Neural cell (in vitro differentiated cells): ENCODE measurements at regions not wholly inside any gene's neighbourhood (a gene's known extent, or its start where the extent isn't known, plus 50 kb on each side); places are given as distances from the start of the nearest gene placed in this dataset.

ENCODE experiments used
- H2AFZ ChIP-seq: fragments of 200-600, 300-800 bp; sonication (generic), shearing (Covaris generic); 2 replicates; pipeline ENCODE4 v1.6.0; 2014; ENCODE audit warnings: low read depth, mild to moderate bottlenecking, antibody characterized with exemption, low read length, moderate library complexity
- H3F3A ChIP-seq: fragments of 200-600 bp; shearing (Covaris generic); 2 replicates; pipeline ENCODE4 v1.6.1; 2016; ENCODE audit warnings: mild to moderate bottlenecking, moderate library complexity, mixed read lengths, antibody characterized with exemption, low read length; ENCODE audit not compliant: insufficient read depth, poor library complexity, severe bottlenecking
- H3K27ac ChIP-seq: fragments of 200-600, 300-800 bp; sonication (generic), shearing (Covaris generic); 2 replicates; pipeline ENCODE4 v1.5.1; 2014; ENCODE audit warnings: mild to moderate bottlenecking, low read length, moderate library complexity
- H3K27me3 ChIP-seq: fragments of 300-800, 200-600 bp; sonication (generic), shearing (Covaris generic); 2 replicates; pipeline ENCODE4 v1.6.0; 2014; ENCODE audit warnings: mild to moderate bottlenecking, low read depth, low read length, moderate library complexity; ENCODE audit not compliant: insufficient read depth
- H3K36me3 ChIP-seq: fragments of 300-800, 200-600 bp; sonication (generic), shearing (Covaris generic); 2 replicates; pipeline ENCODE4 v1.5.1; 2014; ENCODE audit warnings: mild to moderate bottlenecking, antibody characterized with exemption, low read length, moderate library complexity; ENCODE audit not compliant: insufficient read depth
- H3K4me2 ChIP-seq: fragments of 300-800, 200-600 bp; sonication (generic), shearing (Covaris generic); 2 replicates; pipeline ENCODE4 v1.6.0; 2014; ENCODE audit warnings: mild to moderate bottlenecking, low read length
- H3K4me3 ChIP-seq: fragments of 300-800, 200-600 bp; sonication (generic), shearing (Covaris generic); 2 replicates; pipeline ENCODE4 v1.5.1; 2014; ENCODE audit warnings: mild to moderate bottlenecking, low read length, moderate library complexity
- H3K79me2 ChIP-seq: fragments of 200-600 bp; shearing (Covaris generic); replicated peaks from 2 replicates; pipeline ENCODE4 v1.6.0; 2014; ENCODE audit warnings: mild to moderate bottlenecking, low read length, moderate library complexity; ENCODE audit not compliant: insufficient read depth
- H3K9ac ChIP-seq: fragments of 300-800, 200-600 bp; sonication (generic), shearing (Covaris generic); 2 replicates; pipeline ENCODE4 v1.6.1; 2016; ENCODE audit warnings: mild to moderate bottlenecking, low read length, mixed read lengths
- H3K9me2 ChIP-seq: fragments of 200-600 bp; shearing (Covaris generic); 2 replicates; pipeline ENCODE4 v1.6.1; 2016; ENCODE audit warnings: mild to moderate bottlenecking, low read length, mixed read lengths; ENCODE audit not compliant: insufficient read depth
- H3K9me3 ChIP-seq: fragments of 200-600, 300-800 bp; sonication (generic), shearing (Covaris generic); 2 replicates; pipeline ENCODE4 v1.6.1; 2016; ENCODE audit warnings: mild to moderate bottlenecking, mixed run types, low read length, moderate library complexity, mixed read lengths
- H4K20me1 ChIP-seq: fragments of 200-600 bp; shearing (Covaris generic); 2 replicates; pipeline ENCODE4 v1.6.1; 2016; ENCODE audit warnings: mild to moderate bottlenecking, mixed run types; ENCODE audit not compliant: insufficient read depth
- EP300 ChIP-seq: fragments of 450-650 bp; conservative IDR thresholded peaks from 2 replicates; pipeline ENCODE4 v1.6.1; 2014; ENCODE audit warnings: antibody characterized with exemption, mild to moderate bottlenecking, moderate library complexity; ENCODE audit not compliant: poor library complexity, severe bottlenecking
- EZH2 ChIP-seq: fragments of 200-600, 300-800 bp; shearing (Covaris generic), sonication (generic); IDR thresholded peaks from 2 replicates; pipeline ENCODE4 v1.6.1; 2014; ENCODE audit warnings: antibody characterized with exemption, low read length, borderline replicate concordance, mild to moderate bottlenecking; ENCODE audit not compliant: insufficient read depth, poor library complexity, severe bottlenecking
- MXI1 ChIP-seq: fragments of 450-650 bp; conservative IDR thresholded peaks from 2 replicates; pipeline ENCODE4 v1.6.1; 2014; ENCODE audit warnings: antibody characterized with exemption, mild to moderate bottlenecking; ENCODE audit not compliant: poor library complexity, severe bottlenecking
- POLR2AphosphoS5 ChIP-seq: IDR thresholded peaks from 2 replicates; pipeline ENCODE4 v1.6.1; 2012
- RAD21 ChIP-seq: fragments of 450-650 bp; conservative IDR thresholded peaks from 2 replicates; pipeline ENCODE4 v1.6.1; 2014; ENCODE audit warnings: antibody characterized with exemption, mild to moderate bottlenecking, moderate library complexity
- REST ChIP-seq: IDR thresholded peaks from 2 replicates; pipeline ENCODE4 v1.6.1; 2012; ENCODE audit warnings: borderline replicate concordance
- SMC3 ChIP-seq: fragments of 450-650 bp; conservative IDR thresholded peaks from 2 replicates; pipeline ENCODE4 v1.6.1; 2014; ENCODE audit warnings: antibody characterized with exemption, mild to moderate bottlenecking, moderate library complexity; ENCODE audit not compliant: poor library complexity
- TAF1 ChIP-seq: IDR thresholded peaks from 2 replicates; pipeline ENCODE4 v1.6.1; 2012; ENCODE audit warnings: low read depth
- TF ChIP-seq, protein P1 (sequence below): fragments of 450-650 bp; IDR thresholded peaks from 2 replicates; pipeline ENCODE4 v1.5.1; 2014; ENCODE audit warnings: antibody characterized with exemption, mild to moderate bottlenecking, moderate library complexity; ENCODE audit not compliant: poor library complexity, severe bottlenecking

GRCh38 chr7:97659363-97660045 is 72.4 kb upstream of the TAC1 start:
- H3K79me2 ChIP-seq, result no peaks in the 10 kb centered on the region
- H3K36me3 ChIP-seq, result no peaks in the 10 kb centered on the region
- H3K4me2 ChIP-seq, result no peak overlapping the region
- no peaks in the 10 kb centered on the region for H3K9me3 ChIP-seq
- H3K9ac ChIP-seq, result no peak overlapping the region
- no peak overlapping the region for H2AFZ ChIP-seq
- H3K9me2 ChIP-seq, result no peaks in the 10 kb centered on the region
- H3K27ac ChIP-seq, result no peak overlapping the region
- H3K4me3 ChIP-seq, result no peak overlapping the region
- no peaks in the 10 kb centered on the region for H4K20me1 ChIP-seq
- no peak for TF ChIP-seq RAD21
- no peaks in the 10 kb centered on the region for H3F3A ChIP-seq
- no peaks in the 10 kb centered on the region for H3K27me3 ChIP-seq

GRCh38 chr7:97667359-97667758 is 64.5 kb upstream of the TAC1 start:
- Histone ChIP-seq H3K9me3 (no peaks in the 10 kb centered on the region), H4K20me1 (no peaks in the 10 kb centered on the region), H2AFZ (no peak overlapping the region), H3K27ac (peak overlapping the region; percentile 10), H3K9ac (no peak overlapping the region), H3K9me2 (no peaks in the 10 kb centered on the region), H3K27me3 (no peaks in the 10 kb centered on the region), H3F3A (no peaks in the 10 kb centered on the region), H3K4me2 (no peak overlapping the region), H3K79me2 (no peaks in the 10 kb centered on the region), H3K36me3 (no peaks in the 10 kb centered on the region), H3K4me3 (no peak overlapping the region)
- no peak for TF ChIP-seq SMC3
- no peak for TF ChIP-seq MXI1
- TF ChIP-seq RAD21, result no peak
- TF ChIP-seq EP300, result no peak
- TF ChIP-seq POLR2AphosphoS5, result no peak
- TF ChIP-seq REST, result no peak
- no peak for TF ChIP-seq EZH2
- TF ChIP-seq, protein P1, sequence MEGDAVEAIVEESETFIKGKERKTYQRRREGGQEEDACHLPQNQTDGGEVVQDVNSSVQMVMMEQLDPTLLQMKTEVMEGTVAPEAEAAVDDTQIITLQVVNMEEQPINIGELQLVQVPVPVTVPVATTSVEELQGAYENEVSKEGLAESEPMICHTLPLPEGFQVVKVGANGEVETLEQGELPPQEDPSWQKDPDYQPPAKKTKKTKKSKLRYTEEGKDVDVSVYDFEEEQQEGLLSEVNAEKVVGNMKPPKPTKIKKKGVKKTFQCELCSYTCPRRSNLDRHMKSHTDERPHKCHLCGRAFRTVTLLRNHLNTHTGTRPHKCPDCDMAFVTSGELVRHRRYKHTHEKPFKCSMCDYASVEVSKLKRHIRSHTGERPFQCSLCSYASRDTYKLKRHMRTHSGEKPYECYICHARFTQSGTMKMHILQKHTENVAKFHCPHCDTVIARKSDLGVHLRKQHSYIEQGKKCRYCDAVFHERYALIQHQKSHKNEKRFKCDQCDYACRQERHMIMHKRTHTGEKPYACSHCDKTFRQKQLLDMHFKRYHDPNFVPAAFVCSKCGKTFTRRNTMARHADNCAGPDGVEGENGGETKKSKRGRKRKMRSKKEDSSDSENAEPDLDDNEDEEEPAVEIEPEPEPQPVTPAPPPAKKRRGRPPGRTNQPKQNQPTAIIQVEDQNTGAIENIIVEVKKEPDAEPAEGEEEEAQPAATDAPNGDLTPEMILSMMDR, result no peak
- no peak for TF ChIP-seq TAF1

DNA sequence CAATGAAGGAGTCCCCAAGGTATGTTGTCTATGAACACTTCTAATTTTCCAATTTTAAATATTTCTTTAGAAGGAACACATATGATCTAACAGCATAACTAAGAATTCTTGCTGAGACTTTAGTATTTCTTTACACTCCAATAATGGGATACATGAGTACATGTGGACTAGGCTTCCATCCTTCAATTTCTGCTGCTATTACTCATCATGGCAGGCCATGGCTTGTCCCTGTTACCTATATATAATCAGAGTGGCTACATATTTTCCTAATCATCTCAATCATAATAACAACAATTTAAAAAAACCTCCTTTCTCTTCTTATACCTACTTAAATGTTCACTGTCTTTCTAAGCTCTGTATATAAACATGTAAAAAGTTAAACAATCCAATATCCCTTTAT is 60.3 kb upstream of the TAC1 start:
- Histone ChIP-seq H3K27me3 (no peaks in the 10 kb centered on the region), H3K4me3 (no peak overlapping the region), H3K9me2 (no peaks in the 10 kb centered on the region), H3K4me2 (no peak overlapping the region), H3K79me2 (no peaks in the 10 kb centered on the region), H2AFZ (no peak overlapping the region), H3K9me3 (no peaks in the 10 kb centered on the region), H3K27ac (no peak overlapping the region), H4K20me1 (no peaks in the 10 kb centered on the region), H3K36me3 (no peaks in the 10 kb centered on the region), H3K9ac (no peak overlapping the region), H3F3A (no peaks in the 10 kb centered on the region)
- TF ChIP-seq MXI1 (no peak), SMC3 (no peak), TAF1 (no peak), REST (no peak), POLR2AphosphoS5 (no peak), EZH2 (no peak), RAD21 (no peak), EP300 (no peak)
- TF ChIP-seq, protein P1, result no peak
